ENCODE measurements at regions not wholly inside any gene's neighbourhood (a gene's known extent, or its start where the extent isn't known, plus 50 kb on each side); places are given as distances from the start of the nearest gene placed in this dataset.

DNA sequence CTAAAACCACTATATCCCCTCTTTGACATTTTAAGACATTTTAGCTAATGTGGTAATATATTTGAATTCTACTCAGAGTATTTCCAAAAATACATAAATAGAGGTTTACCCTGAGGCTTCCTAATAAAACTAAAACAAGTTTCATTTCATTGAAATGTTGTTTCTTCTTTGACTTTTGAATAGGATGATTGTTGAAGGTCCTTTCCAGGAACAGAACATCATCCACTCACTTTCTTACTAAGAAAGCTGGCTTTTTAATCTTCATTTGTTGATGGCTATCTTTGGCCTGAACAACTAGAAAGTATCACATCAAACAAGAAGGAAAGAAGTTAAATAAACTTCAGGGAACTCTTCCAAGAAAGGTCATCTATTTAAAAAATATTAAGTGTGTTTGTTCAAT, 169.7 kb downstream of the RAP2B start:
- DNase-seq (ENCODE audit: low spot score in 2 of 2) (no peak), ATAC-seq (no peak)
- H3K9me3 Mint-ChIP-seq, result no peaks in the 10 kb centered on the region
- no peaks in the 10 kb centered on the region for H3K36me3 Mint-ChIP-seq
- no peak overlapping the region for H3K27ac Mint-ChIP-seq

DNA sequence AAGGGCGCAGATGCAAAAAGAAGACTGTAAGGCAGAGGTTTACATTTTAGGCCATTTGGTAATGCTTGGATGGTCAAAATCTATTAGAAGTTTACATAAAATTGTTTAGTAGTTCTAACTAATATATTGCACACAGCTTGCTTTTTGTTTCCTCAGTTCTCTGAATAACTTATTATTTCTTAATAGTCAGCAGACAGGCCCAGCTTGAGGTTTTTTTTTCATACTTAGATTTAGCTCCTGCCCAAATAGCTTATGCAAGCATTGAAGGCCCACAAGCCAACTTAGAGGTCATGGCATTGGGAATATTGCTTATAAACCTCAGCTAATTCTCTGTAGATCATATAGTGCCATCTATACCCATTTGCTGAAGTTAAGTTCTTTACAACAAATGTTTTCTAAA, 172.5 kb downstream of the RAP2B start:
- H3K27ac Mint-ChIP-seq, result no peak overlapping the region
- H3K9me3 Mint-ChIP-seq, result no peaks in the 10 kb centered on the region
- no peaks in the 10 kb centered on the region for H3K36me3 Mint-ChIP-seq
- DNase-seq (ENCODE audit: low spot score in 2 of 2) (no peak), ATAC-seq (no peak)

DNA sequence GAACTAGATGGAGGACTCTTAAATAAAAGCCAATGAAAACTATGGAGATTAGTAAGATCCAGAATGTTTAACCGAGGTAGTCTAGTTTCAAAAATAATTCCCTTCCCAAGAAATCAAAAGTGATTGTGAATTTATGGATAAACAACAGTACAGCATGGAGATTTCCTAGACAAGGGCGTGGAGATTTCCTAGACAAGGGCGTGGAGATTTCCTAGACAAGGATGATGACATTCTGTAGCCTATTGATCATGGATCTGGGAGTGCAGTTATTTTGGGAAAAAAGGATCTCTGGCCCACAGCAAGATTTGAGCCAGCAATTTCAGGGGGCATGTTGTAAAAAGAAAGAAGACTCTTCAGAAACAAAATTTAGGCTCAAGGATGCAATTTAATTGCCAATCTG, 175.3 kb downstream of the RAP2B start:
- H3K36me3 Mint-ChIP-seq, result peaks cover 6 to 8% of the 10 kb centered on the region in 2 donors
- H3K9me3 Mint-ChIP-seq, result peaks cover 5 to 6% of the 10 kb centered on the region in 2 donors
- no peak overlapping the region for H3K27ac Mint-ChIP-seq
- no peak for ATAC-seq
- DNase-seq (ENCODE audit: low spot score in 2 of 2), result no peak

DNA sequence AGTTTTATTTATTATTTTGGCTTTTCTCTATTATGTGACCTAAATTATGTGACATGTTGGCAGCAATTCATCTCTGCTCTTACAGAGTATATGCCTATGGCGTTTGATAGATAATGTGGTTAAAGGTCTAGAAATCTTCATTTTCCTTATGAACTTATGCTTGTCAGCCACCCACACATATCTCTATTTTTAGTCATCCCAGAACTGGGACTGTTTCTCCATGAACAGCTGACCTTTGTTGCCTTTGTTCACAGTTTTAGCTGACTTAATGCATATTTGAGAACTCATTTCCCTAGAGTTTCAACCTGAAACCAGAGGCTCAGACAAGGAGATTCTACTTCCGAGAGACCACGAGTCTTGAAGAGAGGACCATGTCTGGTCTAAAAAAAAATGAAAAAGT, 176.5 kb downstream of the RAP2B start:
- Mint-ChIP-seq H3K36me3 (peaks cover 6 to 8% of the 10 kb centered on the region in 2 donors), H3K27ac (no peak overlapping the region), H3K9me3 (peaks cover 5 to 6% of the 10 kb centered on the region in 2 donors)
- ATAC-seq, result peak; percentile 36 to 68
- DNase-seq (ENCODE audit: low spot score in 2 of 2), result no peak

DNA sequence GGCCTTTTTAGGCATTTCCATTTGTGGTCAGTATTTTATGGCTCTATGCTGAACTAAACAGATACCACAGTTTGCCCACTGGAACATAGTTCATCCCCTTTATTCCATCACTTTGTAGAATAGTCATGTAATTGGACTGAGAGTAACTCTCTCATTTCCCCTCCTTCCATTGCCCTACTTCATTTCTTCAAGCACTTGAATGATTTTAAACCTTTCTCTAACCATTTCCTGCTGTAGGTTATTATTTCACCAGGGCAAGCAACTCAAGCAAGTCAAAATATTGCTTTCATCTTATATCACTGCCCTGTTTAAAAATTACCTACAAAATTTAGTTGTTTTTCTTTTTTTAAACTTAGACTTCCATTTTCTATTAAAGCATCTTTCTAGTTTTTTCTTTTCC, 177.0 kb downstream of the RAP2B start:
- ATAC-seq (no peak), DNase-seq (ENCODE audit: low spot score in 2 of 2) (no peak)
- Mint-ChIP-seq H3K9me3 (peaks cover 5 to 6% of the 10 kb centered on the region in 2 donors), H3K27ac (no peak overlapping the region), H3K36me3 (peaks cover 6 to 8% of the 10 kb centered on the region in 2 donors)

DNA sequence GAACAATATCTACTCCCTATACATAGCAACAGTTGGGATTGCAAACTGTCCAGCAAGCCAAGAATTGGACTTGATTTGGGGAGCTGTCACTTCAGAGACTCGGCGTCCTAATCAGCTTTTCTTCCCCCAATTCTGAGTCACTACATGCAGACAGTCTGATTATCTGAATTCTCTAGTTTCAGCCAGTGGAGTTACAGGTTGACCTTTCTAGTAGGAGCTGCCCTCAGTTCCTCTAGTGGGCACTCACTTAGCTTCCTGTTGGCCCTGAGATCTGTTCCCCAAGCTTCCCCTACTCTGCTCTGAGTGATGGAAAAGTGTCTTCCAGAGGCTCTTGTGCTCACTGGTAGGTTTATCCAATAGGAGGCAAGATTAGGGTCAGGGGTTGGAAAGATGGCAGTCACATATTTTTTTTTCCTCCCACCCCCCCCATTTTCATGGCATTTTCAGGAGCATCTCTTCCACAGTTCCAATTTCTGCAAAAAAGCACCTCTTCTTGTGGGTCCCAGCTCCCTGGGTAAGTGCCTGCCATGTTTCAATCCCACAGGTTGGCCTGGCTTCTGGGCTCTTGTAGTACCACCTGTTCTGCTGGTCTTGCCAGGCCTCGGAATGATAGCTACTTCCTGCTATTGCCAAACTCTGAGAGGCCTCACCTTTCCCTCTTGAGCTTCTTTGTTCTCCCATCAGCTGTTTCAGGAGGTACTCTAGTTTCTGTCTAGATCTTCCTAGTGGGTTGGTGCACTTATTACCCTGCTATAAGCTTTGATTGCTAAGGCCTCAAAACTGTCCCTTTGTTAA, 182.2 kb downstream of the RAP2B start:
- peaks cover 11 to 12% of the 10 kb centered on the region in 2 donors for H3K36me3 Mint-ChIP-seq

DNA sequence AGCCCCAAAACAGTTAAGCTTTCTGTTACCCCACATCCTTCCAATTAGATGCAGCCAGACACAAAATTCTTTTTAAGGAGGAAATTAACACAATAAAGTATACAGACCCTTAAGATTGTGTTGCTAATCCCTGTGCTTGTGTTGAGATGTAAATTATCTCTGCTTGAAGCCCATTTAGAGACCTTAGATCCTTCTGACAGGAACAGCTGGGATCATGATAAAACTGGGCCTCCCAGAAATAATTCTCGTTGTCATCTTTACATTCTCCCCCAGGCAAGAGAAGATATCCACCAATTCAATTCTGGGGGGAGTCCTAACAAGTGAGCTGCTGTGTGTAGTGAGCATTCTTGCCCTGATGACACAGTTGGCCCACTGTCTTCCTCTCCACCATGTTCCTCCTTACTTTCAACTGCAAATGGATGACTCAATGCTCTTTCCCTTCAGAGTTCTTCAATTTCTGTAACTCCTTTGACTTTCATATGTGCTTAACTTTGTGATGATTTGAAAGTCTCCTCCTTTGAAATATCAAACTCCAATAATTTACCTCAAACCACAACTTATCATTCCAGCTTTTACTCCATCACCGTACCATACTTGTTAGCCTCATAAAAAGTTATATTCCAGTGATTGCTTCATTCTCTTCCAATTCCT, 186.6 kb downstream of the RAP2B start:
- Mint-ChIP-seq H3K27ac (no peak overlapping the region), H3K36me3 (peaks cover 5 to 9% of the 10 kb centered on the region in 2 donors), H3K9me3 (peaks cover 10 to 11% of the 10 kb centered on the region in 2 donors)
- ATAC-seq (peak in 1 of 2 donors; percentile 25), DNase-seq (ENCODE audit: low spot score in 2 of 2) (no peak)

More for the DNA sequence above, 182.2 kb downstream of the RAP2B start:
- ATAC-seq (no peak), DNase-seq (ENCODE audit: low spot score in 2 of 2) (no peak)
- Mint-ChIP-seq H3K9me3 (peaks cover 9 to 18% of the 10 kb centered on the region in 2 donors), H3K27ac (no peak overlapping the region)

DNA sequence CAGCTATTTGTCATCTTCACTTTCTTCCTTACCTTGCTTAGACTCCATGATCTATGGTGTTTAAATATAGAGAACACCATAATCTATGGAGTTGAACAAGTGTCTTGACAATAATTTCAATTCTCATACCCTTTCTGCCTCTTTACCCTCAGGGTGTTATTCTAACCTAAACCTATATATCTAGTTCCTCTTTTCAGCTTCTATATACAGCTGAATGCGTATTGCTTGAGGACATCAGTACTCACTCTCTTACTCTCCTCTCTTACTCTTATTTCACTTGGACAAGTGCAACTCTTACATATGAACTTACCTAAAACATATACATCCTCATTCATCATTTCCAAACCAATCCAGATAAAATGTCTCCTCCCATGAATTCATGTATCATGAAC, 187.1 kb downstream of the RAP2B start:
- peaks cover 5 to 9% of the 10 kb centered on the region in 2 donors for H3K36me3 Mint-ChIP-seq
- peaks cover 10 to 11% of the 10 kb centered on the region in 2 donors for H3K9me3 Mint-ChIP-seq
- H3K27ac Mint-ChIP-seq, result no peak overlapping the region
- DNase-seq (ENCODE audit: low spot score in 2 of 2) (no peak), ATAC-seq (no peak)

DNA sequence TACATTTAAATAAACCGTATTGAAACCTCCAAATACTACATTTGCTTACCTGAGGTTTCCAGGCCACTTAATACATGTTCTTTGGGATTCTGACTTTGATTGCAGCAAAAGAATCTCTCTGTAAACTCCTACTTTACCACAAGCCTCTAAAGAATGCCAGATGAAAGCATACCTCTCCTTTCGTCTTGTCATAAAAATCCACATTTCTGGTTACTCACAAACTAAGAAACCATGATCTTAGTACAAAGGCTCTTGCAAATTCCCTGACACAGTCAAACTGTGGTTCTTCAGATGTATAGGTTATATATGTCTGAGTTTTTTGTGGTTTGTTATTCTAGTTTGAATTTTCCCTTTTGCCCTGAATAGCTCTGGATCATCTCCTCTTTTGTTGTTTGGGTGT, 188.4 kb downstream of the RAP2B start:
- no peak for DNase-seq (ENCODE audit: low spot score in 2 of 2)
- Mint-ChIP-seq H3K27ac (no peak overlapping the region), H3K9me3 (peaks cover 10 to 11% of the 10 kb centered on the region in 2 donors), H3K36me3 (peaks cover 5 to 9% of the 10 kb centered on the region in 2 donors)
- peak; percentile 51 to 95 for ATAC-seq

DNA sequence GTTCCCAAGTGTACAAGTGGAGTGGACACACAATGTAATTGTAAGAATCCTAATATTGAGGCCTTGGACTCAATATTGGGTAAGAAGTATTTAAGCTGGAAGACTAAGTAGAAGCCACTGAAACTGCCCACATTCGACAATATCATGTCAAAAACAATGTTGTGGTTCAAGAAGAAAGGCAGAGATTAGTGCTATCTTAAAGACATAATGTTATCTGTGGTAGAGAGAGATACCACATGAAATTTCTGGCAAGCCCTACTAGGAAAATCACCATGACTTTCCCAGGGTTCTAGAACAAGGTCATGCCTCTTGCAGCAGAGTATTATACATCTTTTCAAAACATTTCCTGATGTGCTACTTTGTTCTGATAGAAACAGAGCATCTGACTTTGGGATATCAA, 192.6 kb downstream of the RAP2B start:
- Mint-ChIP-seq H3K36me3 (peaks cover 0 to 5% of the 10 kb centered on the region in 2 donors), H3K27ac (no peak overlapping the region), H3K9me3 (peaks cover 0 to 4% of the 10 kb centered on the region in 2 donors)
- ATAC-seq, result no peak
- DNase-seq (ENCODE audit: low spot score in 2 of 2), result no peak

DNA sequence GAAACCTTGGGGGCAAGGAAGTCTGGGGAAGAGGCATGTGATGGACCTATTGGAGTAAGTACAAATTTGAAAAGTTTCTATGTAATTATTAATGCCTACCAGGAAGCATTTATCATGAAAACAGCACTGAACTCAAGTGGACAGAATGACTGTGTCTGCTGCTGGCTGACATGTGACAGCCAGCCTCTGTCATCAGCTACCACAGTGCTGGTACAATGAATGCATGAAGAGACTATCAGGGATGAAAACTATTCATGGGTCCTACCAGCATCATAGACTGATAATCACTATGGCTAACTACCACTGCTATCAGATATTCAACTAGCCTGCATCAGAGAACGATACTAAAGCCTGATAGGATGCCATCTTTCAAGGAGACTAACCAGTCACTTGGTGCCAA, 193.5 kb downstream of the RAP2B start:
- ATAC-seq, result no peak
- H3K36me3 Mint-ChIP-seq, result peaks cover 0 to 5% of the 10 kb centered on the region in 2 donors
- no peak overlapping the region for H3K27ac Mint-ChIP-seq
- H3K9me3 Mint-ChIP-seq, result peaks cover 0 to 4% of the 10 kb centered on the region in 2 donors
- DNase-seq (ENCODE audit: low spot score in 2 of 2), result no peak

DNA sequence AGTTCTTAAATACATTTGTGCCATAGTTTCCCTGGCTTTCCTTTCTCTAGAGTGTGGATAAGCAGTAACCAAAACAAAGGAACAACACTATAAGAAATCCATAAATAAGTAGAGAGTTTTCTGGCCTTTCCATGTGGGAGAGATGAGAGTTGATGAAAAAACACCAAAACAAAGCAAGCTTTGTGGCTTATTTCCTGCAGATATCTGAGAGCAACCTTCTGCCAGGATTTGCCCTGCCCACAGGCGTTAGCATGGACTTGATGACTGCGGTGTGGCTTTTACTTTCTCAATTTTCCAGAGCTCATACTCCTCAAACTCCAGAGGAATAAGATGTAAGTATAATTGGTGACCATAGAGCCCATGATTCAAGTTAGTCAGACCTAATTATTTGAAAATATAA, 194.9 kb downstream of the RAP2B start:
- Mint-ChIP-seq H3K36me3 (peaks cover 0 to 5% of the 10 kb centered on the region in 2 donors), H3K9me3 (peaks cover 0 to 4% of the 10 kb centered on the region in 2 donors), H3K27ac (no peak overlapping the region)
- ATAC-seq (no peak), DNase-seq (ENCODE audit: low spot score in 2 of 2) (no peak)

DNA sequence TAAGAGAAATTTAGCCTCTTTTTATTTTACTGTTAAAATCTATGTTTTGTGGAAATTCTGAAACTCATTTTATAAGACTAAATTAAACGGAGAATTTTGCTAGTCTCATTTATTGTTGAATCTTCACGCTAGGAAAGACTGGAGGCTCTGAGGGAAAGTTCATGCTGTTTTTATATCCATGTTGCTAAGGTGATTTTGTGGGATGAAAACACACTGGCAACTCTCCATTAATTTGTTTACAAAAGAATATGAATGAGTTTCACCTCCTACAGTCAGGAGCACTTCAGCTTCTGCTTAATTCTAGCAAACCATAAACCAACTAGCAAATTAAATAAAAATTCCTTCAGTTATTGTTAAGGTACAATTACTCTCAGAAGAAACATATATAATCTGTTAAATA, 195.4 kb downstream of the RAP2B start:
- no peak for ATAC-seq
- Mint-ChIP-seq H3K9me3 (peaks cover 0 to 4% of the 10 kb centered on the region in 2 donors), H3K27ac (no peak overlapping the region), H3K36me3 (peaks cover 0 to 5% of the 10 kb centered on the region in 2 donors)
- DNase-seq (ENCODE audit: low spot score in 2 of 2), result no peak

DNA sequence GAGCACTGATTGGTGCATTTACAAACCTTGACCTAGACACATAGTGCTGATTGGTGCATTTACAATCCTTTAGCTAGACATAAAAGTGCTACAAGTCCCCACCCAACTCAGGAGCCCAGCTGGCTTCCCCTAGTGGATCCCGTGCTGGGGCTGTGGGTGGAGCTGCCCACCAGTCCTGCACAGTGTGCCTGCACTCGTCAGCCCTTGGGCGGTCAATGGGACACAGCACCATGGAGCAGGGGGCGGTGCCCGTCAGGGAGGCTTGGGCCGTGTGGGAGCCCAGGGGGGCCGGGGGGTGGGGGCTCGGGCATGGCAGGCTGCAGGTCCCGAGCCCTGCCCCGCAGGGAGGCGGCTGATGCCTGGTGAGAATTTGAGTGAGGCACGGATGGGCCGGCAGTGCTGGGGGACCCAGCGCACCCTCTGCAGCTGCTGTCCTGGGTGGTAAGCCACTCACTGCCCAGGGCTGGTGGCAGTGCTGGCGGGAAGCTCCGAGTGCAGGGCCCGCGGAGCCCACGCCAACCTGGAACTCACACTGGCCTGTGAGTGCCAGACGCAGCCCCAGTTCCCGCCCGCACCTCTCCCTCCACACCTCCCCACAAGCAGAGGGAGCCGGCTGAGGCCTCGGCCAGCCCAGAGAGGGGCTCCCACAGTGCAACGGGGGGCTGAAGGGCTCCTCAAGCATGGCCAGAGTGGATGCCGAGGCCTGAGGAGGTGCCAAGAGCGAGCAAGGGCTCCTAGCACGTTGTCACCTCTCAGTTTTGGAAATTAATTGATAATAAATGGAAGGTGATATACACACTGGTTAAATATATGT, 207.7 kb downstream of the RAP2B start:
- Mint-ChIP-seq H3K36me3 (peaks cover 0 to 23% of the 10 kb centered on the region in 2 donors), H3K9me3 (peaks cover 8 to 13% of the 10 kb centered on the region in 2 donors), H3K27ac (no peak overlapping the region)
- DNase-seq (ENCODE audit: low spot score in 2 of 2), result no peak
- no peak for ATAC-seq

DNA sequence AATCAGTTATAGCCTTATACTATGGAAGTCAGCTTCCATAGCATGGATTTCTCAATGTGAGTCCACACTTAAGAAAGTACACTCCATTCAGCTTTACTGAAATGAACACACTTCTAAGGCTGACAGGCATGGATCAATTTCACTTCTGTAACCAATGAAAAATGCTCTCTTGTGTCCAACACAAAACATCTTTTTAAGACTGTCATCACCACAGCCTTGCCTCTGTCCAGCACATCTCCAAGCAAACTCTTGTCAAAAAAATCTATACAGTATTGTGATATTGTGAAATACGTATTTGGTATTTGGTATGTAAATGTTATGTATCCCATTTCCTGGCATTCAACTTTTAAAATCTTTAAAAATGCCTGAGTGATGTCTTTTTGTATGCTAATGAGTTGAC, 208.7 kb downstream of the RAP2B start:
- peaks cover 0 to 19% of the 10 kb centered on the region in 2 donors for H3K36me3 Mint-ChIP-seq
- peaks cover 2 to 9% of the 10 kb centered on the region in 2 donors for H3K9me3 Mint-ChIP-seq
- ATAC-seq, result no peak
- H3K27ac Mint-ChIP-seq, result no peak overlapping the region
- no peak for DNase-seq (ENCODE audit: low spot score in 2 of 2)

DNA sequence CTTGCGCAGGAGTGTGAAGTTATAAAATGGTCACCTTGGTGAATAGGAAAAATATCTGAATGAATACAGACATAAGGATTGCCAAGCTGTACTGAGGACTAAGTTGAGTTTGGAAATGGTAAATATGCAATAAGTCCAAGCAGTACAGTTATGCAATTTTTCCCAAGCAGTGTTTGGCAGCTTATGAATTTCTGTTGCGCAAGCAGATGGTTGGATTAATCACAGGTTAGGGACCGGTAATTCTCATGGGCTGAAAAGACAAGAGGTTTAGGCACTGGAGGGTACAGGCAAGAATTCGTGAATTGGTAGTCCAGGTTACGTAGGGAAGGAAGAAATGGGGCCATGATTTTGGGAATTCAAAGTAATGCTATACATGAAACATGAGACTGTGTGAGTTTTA, 210.3 kb downstream of the RAP2B start:
- Mint-ChIP-seq H3K9me3 (peaks cover 0 to 9% of the 10 kb centered on the region in 2 donors), H3K36me3 (peaks cover 0 to 7% of the 10 kb centered on the region in 2 donors), H3K27ac (no peak overlapping the region)
- ATAC-seq (no peak), DNase-seq (ENCODE audit: low spot score in 2 of 2) (no peak)

DNA sequence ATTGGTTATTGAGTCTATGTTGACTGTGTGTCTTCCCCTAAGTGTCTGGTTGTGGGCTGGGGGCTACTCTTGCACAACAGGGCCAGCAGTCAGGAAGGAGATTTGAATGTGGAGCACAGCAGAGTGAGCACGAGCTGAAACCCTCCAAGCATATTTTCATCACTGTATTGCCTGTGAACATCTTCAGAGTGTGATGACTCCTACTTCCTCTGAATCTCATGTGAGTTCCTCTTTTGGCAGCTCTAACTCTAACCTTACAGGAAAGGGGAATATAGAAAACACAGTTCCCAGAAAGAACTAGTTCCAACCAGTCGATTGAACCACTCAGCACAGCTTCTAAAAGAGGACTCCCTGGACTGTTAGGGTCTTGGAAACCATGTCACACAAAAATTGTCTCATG, 211.6 kb downstream of the RAP2B start:
- ATAC-seq (no peak), DNase-seq (ENCODE audit: low spot score in 2 of 2) (no peak)
- Mint-ChIP-seq H3K9me3 (peaks cover 0 to 9% of the 10 kb centered on the region in 2 donors), H3K27ac (no peak overlapping the region), H3K36me3 (peaks cover 0 to 7% of the 10 kb centered on the region in 2 donors)
